Fibroblast of lung (primary cell): ENCODE measurements at regions not wholly inside any gene's neighbourhood (a gene's known extent, or its start where the extent isn't known, plus 50 kb on each side); places are given as distances from the start of the nearest gene placed in this dataset.

Source experiments
- DNase-seq, 2 donors: peaks; one replicate each; pipeline versions ENCODE4 v3.0.0 to v3.0.0-alpha.2; 2010; ENCODE audit warnings: low read depth in 2 of 2
- H2AFZ ChIP-seq: 2 replicates; pipeline ENCODE4 v1.5.1; 2012; ENCODE audit warnings: low read length, control low read depth, inconsistent platforms
- H3K27ac ChIP-seq: 2 replicates; pipeline ENCODE4 v1.5.1; 2011; ENCODE audit warnings: low read length, control low read depth; ENCODE audit not compliant: insufficient read depth
- H3K27me3 ChIP-seq: 2 replicates; pipeline ENCODE4 v1.5.1; 2011; ENCODE audit warnings: mild to moderate bottlenecking, low read length; ENCODE audit not compliant: control insufficient read depth, insufficient read depth
- H3K36me3 ChIP-seq: 2 replicates; pipeline ENCODE4 v1.5.1; 2011; ENCODE audit warnings: low read length; ENCODE audit not compliant: control insufficient read depth, insufficient read depth
- H3K4me1 ChIP-seq: 2 replicates; pipeline ENCODE4 v1.5.1; 2011; ENCODE audit warnings: low read length; ENCODE audit not compliant: control insufficient read depth, insufficient read depth; ENCODE audit errors: extremely low read depth
- H3K4me2 ChIP-seq: 2 replicates; pipeline ENCODE4 v1.5.1; 2011; ENCODE audit warnings: low read length, control low read depth; ENCODE audit not compliant: insufficient read depth; ENCODE audit errors: extremely low read depth
- H3K4me3 ChIP-seq, 4 experiments: fragments of 200-600 bp in 1 of 4; sonication (generic) in 1 of 4; replicated peaks in 1 of 4; 2 replicates each; pipeline ENCODE4 v1.5.1; 2011 to 2016; ENCODE audit warnings: low read length in 4 of 4, low read depth in 3 of 4, mild to moderate bottlenecking in 3 of 4, control low read depth in 2 of 4, inconsistent platforms in 1 of 4, mixed read lengths in 1 of 4; ENCODE audit not compliant: insufficient read depth in 1 of 4; ENCODE audit errors: control extremely low read depth in 1 of 4
- H3K79me2 ChIP-seq: 2 replicates; pipeline ENCODE4 v1.5.1; 2012; ENCODE audit warnings: mild to moderate bottlenecking, low read length, inconsistent platforms; ENCODE audit not compliant: control insufficient read depth, insufficient read depth
- H3K9ac ChIP-seq: 2 replicates; pipeline ENCODE4 v1.5.1; 2011; ENCODE audit warnings: mild to moderate bottlenecking, low read length, control low read depth; ENCODE audit not compliant: insufficient read depth
- H3K9me3 ChIP-seq: 2 replicates; pipeline ENCODE4 v1.5.1; 2012; ENCODE audit warnings: low read depth, low read length; ENCODE audit not compliant: control insufficient read depth, insufficient read depth
- H4K20me1 ChIP-seq: 2 replicates; pipeline ENCODE4 v1.5.1; 2011; ENCODE audit warnings: low read length; ENCODE audit not compliant: control insufficient read depth, insufficient read depth; ENCODE audit errors: extremely low read depth
- CTCF ChIP-seq, 2 donors: IDR thresholded peaks in 1 of 2; conservative IDR thresholded peaks in 1 of 2; 1 replicate in 1 of 2; 2 replicates in 1 of 2; pipeline ENCODE4 v1.5.1; 2011 to 2012; ENCODE audit warnings: low read length in 2 of 2, control low read depth in 1 of 2, inconsistent platforms in 1 of 2, low read depth in 1 of 2, mild to moderate bottlenecking in 1 of 2
- EZH2 ChIP-seq: IDR thresholded peaks from 2 replicates; pipeline ENCODE4 v1.5.1; 2012; ENCODE audit warnings: low read length, control low read depth, mild to moderate bottlenecking; ENCODE audit errors: missing control alignments

DNA sequence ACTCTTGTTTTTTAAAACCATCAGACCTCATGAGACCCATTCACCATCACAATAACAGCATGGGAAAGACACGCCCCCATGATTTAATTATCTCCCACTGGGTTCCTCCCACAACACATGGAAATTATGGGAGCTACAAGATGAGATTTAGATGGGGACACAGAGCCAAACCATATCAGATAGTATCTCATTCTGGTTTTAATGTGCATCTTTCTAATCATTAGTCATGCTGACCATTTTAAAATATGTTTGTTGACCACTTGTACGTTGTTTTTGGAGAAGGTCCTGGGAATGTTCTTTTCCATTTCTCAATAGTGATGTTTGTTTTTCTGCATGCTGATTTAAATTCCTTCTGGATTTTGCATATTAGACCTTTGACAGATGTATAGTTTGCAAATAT lies 119.0 kb downstream of the RTL3 start:
- H3K27ac ChIP-seq, result no peak overlapping the region
- H3K36me3 ChIP-seq, result no peaks in the 10 kb centered on the region

GRCh38 chrX:78534221-78534620 lies 124.9 kb downstream of the RTL3 start:
- no peak overlapping the region for H2AFZ ChIP-seq
- TF ChIP-seq EZH2 (no peak), CTCF (conservative IDR thresholded peaks at IDR 0.05 in 1 of 2, IDR thresholded peaks at IDR 0.05 in 1 of 2; ENCODE audit: low read depth in 1 of 2, low read length in 2 of 2) (no peak)
- DNase-seq, result no peak
- no peak overlapping the region for H3K4me2 ChIP-seq
- H4K20me1 ChIP-seq, result no peaks in the 10 kb centered on the region
- H3K4me3 ChIP-seq, result no peak overlapping the region
- H3K27me3 ChIP-seq, result no peaks in the 10 kb centered on the region
- H3K79me2 ChIP-seq, result no peaks in the 10 kb centered on the region
- H3K27ac ChIP-seq, result no peak overlapping the region
- H3K4me1 ChIP-seq, result no peaks in the 10 kb centered on the region
- no peak overlapping the region for H3K9ac ChIP-seq
- H3K36me3 ChIP-seq, result no peaks in the 10 kb centered on the region
- H3K9me3 ChIP-seq, result no peaks in the 10 kb centered on the region

More for the DNA sequence above, 119.0 kb downstream of the RTL3 start:
- no peak for DNase-seq
- H3K4me1 ChIP-seq, result no peaks in the 10 kb centered on the region
- no peaks in the 10 kb centered on the region for H4K20me1 ChIP-seq
- TF ChIP-seq CTCF (conservative IDR thresholded peaks at IDR 0.05 in 1 of 2, IDR thresholded peaks at IDR 0.05 in 1 of 2; ENCODE audit: low read depth in 1 of 2, low read length in 2 of 2), result no peak
- no peak for TF ChIP-seq EZH2
- H3K4me2 ChIP-seq, result no peak overlapping the region
- no peaks in the 10 kb centered on the region for H3K27me3 ChIP-seq
- no peaks in the 10 kb centered on the region for H3K79me2 ChIP-seq
- H3K4me3 ChIP-seq, result no peak overlapping the region
- no peak overlapping the region for H2AFZ ChIP-seq
- H3K9ac ChIP-seq, result no peak overlapping the region
- H3K9me3 ChIP-seq, result no peaks in the 10 kb centered on the region

DNA sequence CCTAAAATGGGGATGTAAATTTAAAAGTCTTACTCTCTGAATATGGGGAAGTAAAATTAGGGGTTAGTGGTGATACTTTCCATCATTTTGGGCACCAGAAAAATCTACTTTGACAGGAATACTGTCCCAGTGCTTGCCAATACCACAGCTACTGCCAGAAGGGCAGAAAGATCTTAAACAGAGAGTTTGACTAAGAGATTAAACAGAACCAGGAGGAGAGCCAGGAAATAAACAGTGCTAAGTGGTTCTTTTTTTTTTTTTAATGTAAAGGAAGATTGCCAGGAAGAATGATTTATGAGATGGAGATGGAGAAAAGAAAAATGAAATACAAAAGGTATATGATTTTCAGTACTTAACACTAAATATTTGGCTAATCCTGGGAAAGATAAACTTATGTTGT lies 126.8 kb downstream of the RTL3 start:
- Histone ChIP-seq H3K4me2 (no peak overlapping the region), H3K9ac (no peak overlapping the region), H3K4me3 (no peak overlapping the region), H3K27me3 (no peaks in the 10 kb centered on the region), H3K79me2 (no peaks in the 10 kb centered on the region), H3K36me3 (no peaks in the 10 kb centered on the region), H3K9me3 (no peaks in the 10 kb centered on the region), H3K4me1 (no peaks in the 10 kb centered on the region), H2AFZ (no peak overlapping the region), H3K27ac (no peak overlapping the region), H4K20me1 (no peaks in the 10 kb centered on the region)
- no peak for DNase-seq
- TF ChIP-seq CTCF (conservative IDR thresholded peaks at IDR 0.05 in 1 of 2, IDR thresholded peaks at IDR 0.05 in 1 of 2; ENCODE audit: low read depth in 1 of 2, low read length in 2 of 2), result no peak
- no peak for TF ChIP-seq EZH2
